ENCODE measurements at regions not wholly inside any gene's neighbourhood (a gene's known extent, or its start where the extent isn't known, plus 50 kb on each side); places are given as distances from the start of the nearest gene placed in this dataset.

DNA sequence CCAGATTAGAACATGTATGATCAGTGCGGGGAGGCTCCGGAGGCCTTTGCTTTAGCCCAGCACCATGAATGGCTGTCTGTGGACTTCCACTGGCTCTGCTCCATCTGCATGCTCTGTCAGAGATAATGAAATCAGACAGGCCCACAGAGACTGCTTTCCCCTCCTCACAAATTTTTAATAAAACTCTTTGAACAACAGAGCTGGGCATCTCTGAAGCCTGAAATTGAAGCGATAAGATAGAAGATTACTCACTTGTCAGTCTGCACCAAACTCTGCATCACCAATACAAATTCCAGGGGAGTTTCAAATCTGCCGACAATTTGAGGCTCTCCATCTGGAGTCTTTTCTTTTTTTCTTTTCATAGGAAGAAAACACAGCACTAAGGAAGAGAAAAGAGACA is 110.0 kb downstream of the DYRK2 start:
- DNase-seq (ENCODE audit: low read depth), result no peak
- no peak overlapping the region for H3K4me3 ChIP-seq (ENCODE audit: low read depth, low read length)
- TF ChIP-seq CTCF (IDR thresholded peaks at IDR 0.05; ENCODE audit: low read depth, low read length, missing control alignments), result no peak

DNA sequence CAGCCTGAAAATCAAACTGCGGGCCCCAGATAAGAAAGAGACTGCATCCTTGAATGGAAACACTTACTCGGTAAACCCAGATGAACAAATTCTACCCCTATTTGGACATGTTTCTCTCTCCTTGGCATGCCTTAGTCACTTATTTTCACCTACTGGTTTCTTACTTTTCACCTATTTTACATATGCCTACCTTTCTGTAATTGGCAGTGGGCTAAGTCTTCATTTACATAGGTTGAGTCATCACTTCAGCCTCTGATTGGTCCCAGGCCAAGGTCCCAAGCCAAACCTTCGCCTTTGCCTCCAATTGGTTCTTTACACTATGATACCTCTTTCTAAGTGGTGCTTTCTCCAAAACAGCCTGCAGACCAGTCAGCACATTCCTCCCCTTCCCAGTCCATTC is 111.3 kb downstream of the DYRK2 start:
- DNase-seq (ENCODE audit: low read depth), result no peak
- no peak for TF ChIP-seq CTCF (IDR thresholded peaks at IDR 0.05; ENCODE audit: low read depth, low read length, missing control alignments)
- no peak overlapping the region for H3K4me3 ChIP-seq (ENCODE audit: low read depth, low read length)

DNA sequence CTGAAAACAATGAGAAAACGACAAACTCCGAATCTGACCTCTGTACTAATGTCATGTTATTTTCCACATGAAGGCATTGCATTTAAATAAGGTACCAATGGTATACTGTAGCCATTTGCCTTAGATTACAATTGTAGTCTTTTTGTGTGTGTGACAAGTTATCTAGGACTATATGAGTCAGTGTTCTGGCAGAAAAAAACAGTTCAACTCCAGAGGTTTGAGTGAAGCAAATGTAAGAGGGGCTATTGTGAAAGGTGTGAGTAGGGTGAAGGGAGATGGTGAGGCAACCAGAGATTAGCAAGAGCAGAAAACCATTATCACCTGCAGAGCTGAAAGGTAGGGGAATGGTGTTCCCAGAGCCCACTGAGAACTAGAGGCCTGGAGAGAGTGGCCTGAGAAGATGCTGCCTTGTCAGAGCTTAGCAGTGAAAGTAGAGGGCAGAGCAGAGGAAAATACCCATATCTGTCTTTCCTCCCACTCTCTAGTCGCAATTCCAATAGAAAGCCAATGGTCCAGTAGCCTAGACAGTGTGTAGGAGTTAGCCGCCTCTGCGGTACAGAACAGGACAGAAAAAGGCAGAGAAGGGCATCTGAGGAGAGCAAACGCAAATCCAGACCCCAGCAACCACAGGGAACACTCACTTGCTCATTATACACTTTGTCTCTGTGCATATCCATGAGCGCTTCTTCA is 112.2 kb downstream of the DYRK2 start:
- H3K4me3 ChIP-seq (ENCODE audit: low read depth, low read length), result no peak overlapping the region
- DNase-seq (ENCODE audit: low read depth), result no peak
- TF ChIP-seq CTCF (IDR thresholded peaks at IDR 0.05; ENCODE audit: low read depth, low read length, missing control alignments), result no peak

DNA sequence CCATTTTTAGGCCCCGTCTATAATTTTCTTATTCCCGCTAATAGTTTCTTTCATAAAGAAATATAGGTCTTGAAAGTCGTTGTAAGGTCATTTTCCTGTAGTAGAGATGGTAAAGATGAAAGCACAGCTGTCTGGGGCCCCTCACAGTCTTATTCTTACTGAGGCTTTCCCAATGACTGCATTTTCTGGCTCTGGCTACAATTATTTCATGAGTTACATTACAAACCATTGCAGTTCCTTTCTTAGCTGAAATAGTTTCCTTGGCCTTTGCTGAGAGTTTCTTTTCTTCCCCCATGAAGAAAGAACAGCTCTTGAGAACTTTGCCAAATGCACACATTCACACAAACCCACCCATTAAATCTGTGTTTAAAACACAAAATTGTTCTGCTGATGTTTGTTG is 113.0 kb downstream of the DYRK2 start:
- no peak for TF ChIP-seq CTCF (IDR thresholded peaks at IDR 0.05; ENCODE audit: low read depth, low read length, missing control alignments)
- no peak overlapping the region for H3K4me3 ChIP-seq (ENCODE audit: low read depth, low read length)
- no peak for DNase-seq (ENCODE audit: low read depth)

DNA sequence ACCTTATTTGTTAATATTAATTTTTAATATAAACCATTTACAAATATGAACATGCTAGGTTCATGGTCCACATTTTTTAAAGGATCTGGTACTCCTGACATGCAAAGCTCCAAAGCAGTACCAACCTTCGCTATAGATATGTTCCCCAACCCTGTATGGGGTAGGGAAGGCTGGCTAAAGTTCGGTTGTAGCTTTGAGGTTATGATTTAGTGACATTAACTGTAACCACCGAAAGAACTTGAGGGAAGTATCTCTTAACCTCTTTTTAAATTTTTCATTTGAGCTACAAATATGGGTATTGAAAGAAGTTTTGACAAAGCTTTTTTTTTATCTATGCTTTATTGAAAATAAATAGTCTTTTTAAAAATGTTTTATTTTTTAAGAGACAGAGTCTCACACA is 115.5 kb downstream of the DYRK2 start:
- no peak for TF ChIP-seq CTCF (IDR thresholded peaks at IDR 0.05; ENCODE audit: low read depth, low read length, missing control alignments)
- no peak for DNase-seq (ENCODE audit: low read depth)
- no peak overlapping the region for H3K4me3 ChIP-seq (ENCODE audit: low read depth, low read length)

DNA sequence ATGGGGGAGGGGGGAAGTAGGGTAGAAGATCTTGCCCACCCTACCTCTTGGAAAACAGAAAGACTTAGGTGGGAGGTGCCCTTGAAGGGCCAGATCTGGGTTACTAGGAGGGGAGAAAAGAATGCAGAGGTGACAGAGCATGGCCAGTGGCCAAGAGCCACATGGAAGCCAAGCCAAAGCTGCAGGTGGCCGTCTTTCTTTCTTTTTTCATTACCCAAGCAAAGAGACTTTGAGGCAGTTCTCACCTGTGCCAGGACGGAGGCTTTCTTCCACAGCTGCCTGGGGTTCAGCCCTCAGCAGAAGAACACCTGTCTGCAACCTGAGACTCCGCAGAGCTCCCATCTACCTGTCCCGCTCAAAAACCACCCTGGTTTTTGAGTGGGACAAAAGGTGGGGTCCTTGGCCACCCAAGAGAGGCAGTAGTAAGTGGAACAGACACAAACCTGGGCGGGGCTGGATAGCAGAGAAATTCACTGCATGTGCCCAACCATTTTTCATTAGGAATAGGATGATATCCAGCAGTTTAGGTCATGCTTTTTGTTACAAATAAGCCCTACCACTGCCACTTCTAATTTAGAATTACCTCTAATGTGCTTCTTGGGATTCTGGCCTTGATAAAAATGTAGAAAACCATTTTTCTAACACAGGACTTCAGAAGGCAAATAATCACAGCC is 116.5 kb downstream of the DYRK2 start:
- no peak for TF ChIP-seq CTCF (IDR thresholded peaks at IDR 0.05; ENCODE audit: low read depth, low read length, missing control alignments)
- no peak overlapping the region for H3K4me3 ChIP-seq (ENCODE audit: low read depth, low read length)
- no peak for DNase-seq (ENCODE audit: low read depth)

Data from GM12864 (cell line).